ENCODE measurements at regions not wholly inside any gene's neighbourhood (a gene's known extent, or its start where the extent isn't known, plus 50 kb on each side); places are given as distances from the start of the nearest gene placed in this dataset.

GRCh38 chr14:100015251-100015655 is 50.0 kb upstream of the EVL start:
- BruUV-seq (replicated peaks) = no TSS peak
- intact Hi-C loops (cut with micrococcal nuclease; ENCODE audit: unreplicated experiment) (no loop called here), in situ Hi-C loops (cut with MboI) (no loop called here)
- H4K20me1 ChIP-seq (ENCODE audit: control insufficient read depth, insufficient read depth) = no peaks in the 10 kb centered on the region
- no peaks in the 10 kb centered on the region for H3K79me2 ChIP-seq (ENCODE audit: control insufficient read depth, insufficient read depth, low read length)
- RAD21 ChIA-PET (ENCODE audit: unreplicated experiment) = interaction anchor here (1.1 to 3.8 kb wide), 4 partner anchors 9 to 56 kb away, joined by 3 to 27 read pairs (median 7); partner anchors contain the start of gene EVL
- H3K9me3 ChIP-seq (replicated peaks; ENCODE audit: control insufficient read depth, insufficient read depth, low read length) = no peaks in the 10 kb centered on the region
- H3K9ac ChIP-seq (ENCODE audit: control insufficient read depth, insufficient read depth, low read length) = no peak overlapping the region
- CTCF ChIA-PET = interaction anchor here (0.7 to 3.7 kb wide), 6 partner anchors 9 to 178 kb away, joined by 3 to 13 read pairs (median 4); partner anchors contain the start of gene EVL
- peak; percentile 97 for ATAC-seq
- peak; percentile 54 for DNase-seq (ENCODE audit: low read depth, low spot score)
- POLR2A ChIA-PET = interaction anchor here (0.6 to 1.0 kb wide), 6 partner anchors 8 to 142 kb away, joined by 3 to 7 read pairs (median 4); no protein-coding TSS in a partner anchor
- no peak for FAIRE-seq
- 73% methylated on average over 9 of the region's 9 CpGs for WGBS (ENCODE audit: insufficient coverage, insufficient replicate concordance, low lambda C conversion rate, missing lambda C conversion rate)
- no peak overlapping the region for H3K4me3 ChIP-seq
- no peaks in the 10 kb centered on the region for H3K27me3 ChIP-seq (replicated peaks in 1 of 2; ENCODE audit: control insufficient read depth in 2 of 2, insufficient read depth in 2 of 2, low read length in 1 of 2)
- no peak overlapping the region for H3K4me2 ChIP-seq (ENCODE audit: control insufficient read depth, insufficient read depth)
- no peak overlapping the region for H3K27ac ChIP-seq (ENCODE audit: control insufficient read depth, insufficient read depth)
- H3K36me3 ChIP-seq (ENCODE audit: control insufficient read depth in 2 of 2, insufficient read depth in 2 of 2, low read length in 1 of 2) = no peaks in the 10 kb centered on the region
- SMC1A ChIA-PET (ENCODE audit: uncharacterized antibody, unreplicated experiment) = interaction anchor here (1.0 to 2.7 kb wide), 7 partner anchors 10 to 54 kb away, joined by 3 to 14 read pairs (median 4); no protein-coding TSS in a partner anchor
- H3K4me1 ChIP-seq (ENCODE audit: control insufficient read depth, insufficient read depth, low read length) = no peaks in the 10 kb centered on the region
- H2AFZ ChIP-seq (ENCODE audit: control insufficient read depth, low read depth, low read length) = no peak overlapping the region
- TF ChIP-seq ATF2 (IDR thresholded peaks at IDR 0.05; ENCODE audit: low read length) = no peak
- no peak for TF ChIP-seq CUX1 (IDR thresholded peaks at IDR 0.05; ENCODE audit: insufficient replicate concordance, low read depth, low read length)
- TF ChIP-seq EED (IDR thresholded peaks at IDR 0.05; ENCODE audit: low read depth) = 0 out of 2 replicates have a peak, but pooled peaks have one; percentile 19
- no peak for TF ChIP-seq CREM (IDR thresholded peaks at IDR 0.05; ENCODE audit: low read depth)
- TF ChIP-seq USF2 (IDR thresholded peaks at IDR 0.05; ENCODE audit: borderline replicate concordance, low read depth, low read length) = no peak
- TF ChIP-seq NR2F1 (conservative IDR thresholded peaks at IDR 0.05) = peak; percentile 31; the same call in 1 of the 2 replicates
- peak; percentile 99 for TF ChIP-seq SPI1 (IDR thresholded peaks at IDR 0.05; ENCODE audit: borderline replicate concordance, insufficient read depth, low read depth, low read length)
- no peak for TF ChIP-seq SMARCA5 (IDR thresholded peaks at IDR 0.05)
- no peak for TF ChIP-seq FOS (IDR thresholded peaks at IDR 0.05; ENCODE audit: borderline replicate concordance, extremely low read depth, insufficient read length)
- TF ChIP-seq SMC3 (IDR thresholded peaks at IDR 0.05; ENCODE audit: borderline replicate concordance, low read length) = no peak
- TF ChIP-seq SRF (IDR thresholded peaks at IDR 0.05; ENCODE audit: low read depth in 2 of 2, low read length in 2 of 2) = 0 out of 4 replicates have a peak, but pooled peaks of 1 of the 2 experiments have one; percentile 8
- TF ChIP-seq KAT2A (conservative IDR thresholded peaks at IDR 0.05; ENCODE audit: control insufficient read depth, low read depth, low read length) = no peak
- no peak for TF ChIP-seq EGR1 (IDR thresholded peaks at IDR 0.05; ENCODE audit: borderline replicate concordance in 1 of 2, low read depth in 2 of 2, low read length in 2 of 2)
- no peak for TF ChIP-seq SMAD5 (IDR thresholded peaks at IDR 0.05; ENCODE audit: low read depth)
- no peak for TF ChIP-seq HDAC6 (IDR thresholded peaks at IDR 0.05; ENCODE audit: unreplicated experiment)
